Ureter (tissue), 1 donor: ENCODE measurements at regions not wholly inside any gene's neighbourhood (a gene's known extent, or its start where the extent isn't known, plus 50 kb on each side); places are given as distances from the start of the nearest gene placed in this dataset.

Source experiments
- DNase-seq: peaks from one replicate; pipeline ENCODE4 v3.0.0-alpha.2; 2020; ENCODE audit warnings: low spot score
- donor health status: DM: yes; HTN: yes; CAD: no.

DNA sequence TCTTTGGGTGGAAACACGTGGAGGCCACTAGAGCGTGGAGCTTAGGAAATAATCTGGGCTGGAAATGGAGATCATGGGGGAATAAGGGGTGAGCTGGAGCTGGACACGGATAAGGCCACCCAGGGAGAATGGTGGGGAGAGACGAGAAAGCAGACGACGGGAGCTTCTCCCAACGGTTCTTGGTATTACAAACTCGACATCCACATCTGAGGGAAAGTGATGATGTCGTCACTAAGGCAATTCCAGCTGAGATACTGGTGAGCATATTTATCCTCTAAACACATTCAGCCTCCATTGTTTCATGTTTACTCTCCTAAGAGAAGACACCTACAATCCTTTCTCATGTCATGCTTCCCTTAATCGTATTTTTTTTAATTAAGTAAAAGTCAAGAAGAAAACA, 50.2 kb upstream of the SNX9 start:
- DNase-seq, result no peak
